Right atrium auricular region (tissue), 2 donors: ENCODE measurements at regions not wholly inside any gene's neighbourhood (a gene's known extent, or its start where the extent isn't known, plus 50 kb on each side); places are given as distances from the start of the nearest gene placed in this dataset.

ENCODE experiments used
- DNase-seq: peaks from one replicate; pipeline ENCODE4 v3.0.0-alpha.2; 2019; ENCODE audit warnings: low spot score
- H3K27ac ChIP-seq, 2 donors: fragments of 200-600 bp; sonication (generic); 1 replicate in 1 of 2; 2 replicates in 1 of 2; pipeline ENCODE4 v1.5.1; 2016 to 2019
- H3K27me3 ChIP-seq, 2 donors: fragments of 200-600 bp; sonication (generic); one replicate each; pipeline versions ENCODE4 v1.5.1 to v1.6.0; 2017 to 2019
- H3K36me3 ChIP-seq: fragments of 200-600 bp; sonication (generic); one replicate; pipeline ENCODE4 v1.5.1; 2016
- H3K4me1 ChIP-seq, 2 donors: fragments of 200-600 bp; sonication (generic); one replicate each; pipeline versions ENCODE4 v1.5.1 to v1.6.0; 2017 to 2019
- H3K4me3 ChIP-seq, 2 donors: fragments of 200-600 bp; sonication (generic); 1 replicate in 1 of 2; 2 replicates in 1 of 2; pipeline ENCODE4 v1.5.1; 2017 to 2019; ENCODE audit warnings: mild to moderate bottlenecking in 1 of 2, moderate library complexity in 1 of 2
- H3K9me3 ChIP-seq, 2 donors: fragments of 200-600 bp; sonication (generic); one replicate each; pipeline ENCODE4 v1.5.1; 2019
- TF ChIP-seq, protein P1 (sequence below), 2 donors: fragments of 200-600 bp; sonication (generic); IDR thresholded peaks; one replicate each; pipeline ENCODE4 v1.5.1; 2019; ENCODE audit warnings: antibody characterized with exemption in 2 of 2

GRCh38 chr7:17031906-17032551 is 150.2 kb upstream of the AGR3 start:
- Histone ChIP-seq H3K4me1 (no peaks in the 10 kb centered on the region), H3K27me3 (no peaks in the 10 kb centered on the region), H3K9me3 (peaks cover 0 to 4% of the 10 kb centered on the region in 2 donors), H3K36me3 (no peaks in the 10 kb centered on the region), H3K4me3 (no peak overlapping the region), H3K27ac (no peak overlapping the region)
- DNase-seq, result no peak
- TF ChIP-seq, protein P1, sequence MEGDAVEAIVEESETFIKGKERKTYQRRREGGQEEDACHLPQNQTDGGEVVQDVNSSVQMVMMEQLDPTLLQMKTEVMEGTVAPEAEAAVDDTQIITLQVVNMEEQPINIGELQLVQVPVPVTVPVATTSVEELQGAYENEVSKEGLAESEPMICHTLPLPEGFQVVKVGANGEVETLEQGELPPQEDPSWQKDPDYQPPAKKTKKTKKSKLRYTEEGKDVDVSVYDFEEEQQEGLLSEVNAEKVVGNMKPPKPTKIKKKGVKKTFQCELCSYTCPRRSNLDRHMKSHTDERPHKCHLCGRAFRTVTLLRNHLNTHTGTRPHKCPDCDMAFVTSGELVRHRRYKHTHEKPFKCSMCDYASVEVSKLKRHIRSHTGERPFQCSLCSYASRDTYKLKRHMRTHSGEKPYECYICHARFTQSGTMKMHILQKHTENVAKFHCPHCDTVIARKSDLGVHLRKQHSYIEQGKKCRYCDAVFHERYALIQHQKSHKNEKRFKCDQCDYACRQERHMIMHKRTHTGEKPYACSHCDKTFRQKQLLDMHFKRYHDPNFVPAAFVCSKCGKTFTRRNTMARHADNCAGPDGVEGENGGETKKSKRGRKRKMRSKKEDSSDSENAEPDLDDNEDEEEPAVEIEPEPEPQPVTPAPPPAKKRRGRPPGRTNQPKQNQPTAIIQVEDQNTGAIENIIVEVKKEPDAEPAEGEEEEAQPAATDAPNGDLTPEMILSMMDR (IDR thresholded peaks at IDR 0.05), result no peak

- TF ChIP-seq, protein P1 (IDR thresholded peaks at IDR 0.05), result no peak
- Histone ChIP-seq H3K4me1 (no peaks in the 10 kb centered on the region), H3K9me3 (no peaks in the 10 kb centered on the region), H3K27ac (no peak overlapping the region), H3K27me3 (no peaks in the 10 kb centered on the region), H3K36me3 (no peaks in the 10 kb centered on the region), H3K4me3 (no peak overlapping the region)
- DNase-seq, result no peak
Observed at GRCh38 chr7:17033245-17033644, 151.5 kb upstream of the AGR3 start.

GRCh38 chr7:17036584-17036983 is 154.8 kb upstream of the AGR3 start:
- Histone ChIP-seq H3K4me1 (peaks cover 0 to 20% of the 10 kb centered on the region in 2 donors), H3K27ac (no peak overlapping the region), H3K36me3 (no peaks in the 10 kb centered on the region), H3K4me3 (no peak overlapping the region), H3K9me3 (no peaks in the 10 kb centered on the region), H3K27me3 (no peaks in the 10 kb centered on the region)
- TF ChIP-seq, protein P1 (IDR thresholded peaks at IDR 0.05), result no peak
- no peak for DNase-seq

DNA sequence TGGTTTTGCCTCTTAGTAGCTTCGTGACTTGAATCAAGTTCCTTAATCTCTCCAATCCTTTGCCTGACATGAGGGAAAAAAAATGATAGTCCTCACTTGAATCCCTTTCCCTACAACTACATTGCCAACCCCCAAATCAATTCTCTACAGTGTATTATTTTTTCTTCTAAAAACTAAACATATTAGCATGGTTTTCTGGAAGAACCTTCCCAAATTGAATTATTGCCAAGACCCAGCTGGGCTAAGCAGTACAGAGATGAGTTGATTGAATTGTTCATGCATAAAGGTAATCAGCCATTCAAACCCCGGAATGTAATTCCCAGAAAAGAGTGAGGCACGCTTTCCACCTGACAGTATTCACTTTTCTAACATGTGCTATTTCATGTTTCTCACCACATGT is 155.6 kb upstream of the AGR3 start:
- no peaks in the 10 kb centered on the region for H3K36me3 ChIP-seq
- peaks cover 0 to 26% of the 10 kb centered on the region in 2 donors for H3K4me1 ChIP-seq
- DNase-seq, result no peak
- H3K27ac ChIP-seq, result no peak overlapping the region
- no peaks in the 10 kb centered on the region for H3K27me3 ChIP-seq
- TF ChIP-seq, protein P1 (IDR thresholded peaks at IDR 0.05), result no peak
- H3K9me3 ChIP-seq, result no peaks in the 10 kb centered on the region
- no peak overlapping the region for H3K4me3 ChIP-seq

DNA sequence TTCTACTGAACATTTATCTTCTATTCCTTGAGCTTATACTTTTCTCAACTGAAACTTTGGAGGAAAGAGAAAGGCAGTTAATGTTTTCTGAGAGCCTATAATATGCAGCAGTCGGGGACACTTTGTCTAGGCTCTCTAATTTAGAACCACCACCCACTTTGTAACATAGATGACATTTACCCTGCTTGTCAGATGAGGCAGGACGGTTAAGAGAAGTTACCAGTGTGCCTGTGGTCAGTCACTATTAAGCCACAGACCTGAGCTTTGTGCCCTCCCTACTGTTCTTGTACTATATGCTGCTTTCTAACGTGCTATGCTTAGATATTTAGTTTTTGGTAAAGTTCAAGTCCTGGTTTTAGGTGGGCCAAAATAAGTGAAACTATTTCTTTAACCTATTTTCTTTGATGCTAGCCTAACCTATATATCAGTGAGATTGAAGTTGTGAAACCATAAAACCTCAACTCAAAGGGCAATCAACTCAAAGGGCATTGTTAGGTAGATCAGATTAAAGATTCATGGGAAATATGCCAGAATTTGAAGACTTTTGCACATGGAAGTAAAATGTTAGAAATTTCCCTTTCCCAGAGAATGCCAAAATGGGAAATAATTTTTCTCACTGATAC is 156.5 kb upstream of the AGR3 start:
- Histone ChIP-seq H3K27me3 (no peaks in the 10 kb centered on the region), H3K27ac (no peak overlapping the region), H3K36me3 (no peaks in the 10 kb centered on the region), H3K4me1 (peaks cover 0 to 32% of the 10 kb centered on the region in 2 donors), H3K4me3 (no peak overlapping the region), H3K9me3 (no peaks in the 10 kb centered on the region)
- TF ChIP-seq, protein P1 (IDR thresholded peaks at IDR 0.05), result no peak
- no peak for DNase-seq
